Mesothelial cell of epicardium (in vitro differentiated cells): ENCODE measurements at regions not wholly inside any gene's neighbourhood (a gene's known extent, or its start where the extent isn't known, plus 50 kb on each side); places are given as distances from the start of the nearest gene placed in this dataset.
A peak's percentile ranks its signal among the peaks of the same experiment; 100 is the strongest.
"Not testable (repeated sequence)": the region's sequence is repeated elsewhere in the genome, so short reads cannot be mapped to it uniquely, and the experiment has no call there.

ENCODE experiments used
- DNase-seq, 2 experiments: peaks; one replicate each; pipeline ENCODE4 v3.0.0; 2021; ENCODE audit warnings: low spot score in 2 of 2; ENCODE audit not compliant: unreplicated experiment in 2 of 2
- H3K27ac Mint-ChIP-seq: 2 replicates; pipeline ENCODE4 v1.8.0; 2021; ENCODE audit warnings: mixed read lengths
- H3K27me3 Mint-ChIP-seq: 2 replicates; pipeline ENCODE4 v1.8.0; 2021; ENCODE audit warnings: low read depth, mixed read lengths
- H3K36me3 Mint-ChIP-seq: 2 replicates; pipeline ENCODE4 v1.8.0; 2021; ENCODE audit warnings: mixed read lengths
- H3K4me1 Mint-ChIP-seq: 2 replicates; pipeline ENCODE4 v1.8.0; 2021; ENCODE audit warnings: mixed read lengths
- H3K4me3 Mint-ChIP-seq: 2 replicates; pipeline ENCODE4 v1.8.0; 2021; ENCODE audit warnings: mild to moderate bottlenecking, moderate library complexity, mixed read lengths
- H3K9me3 Mint-ChIP-seq: 2 replicates; pipeline ENCODE4 v1.8.0; 2021; ENCODE audit warnings: mixed read lengths
- CTCF ChIP-seq: fragments of 200-600 bp; sonication (generic); IDR thresholded peaks from one replicate; pipeline ENCODE4 v1.5.0; 2021; ENCODE audit warnings: antibody characterized with exemption; ENCODE audit not compliant: unreplicated experiment

- no peak for DNase-seq
- Mint-ChIP-seq H3K4me3 (no peak overlapping the region), H3K27me3 (no peaks in the 10 kb centered on the region), H3K4me1 (peaks cover 8% of the 10 kb centered on the region), H3K9me3 (peaks cover 11% of the 10 kb centered on the region), H3K36me3 (no peaks in the 10 kb centered on the region), H3K27ac (peak overlapping the region; percentile 41)
- no peak for TF ChIP-seq CTCF
Measured at GRCh38 chr3:144491333-144491732, 519.7 kb downstream of the DIPK2A start.

GRCh38 chr3:144494651-144495050 lies 523.0 kb downstream of the DIPK2A start:
- H3K4me3 Mint-ChIP-seq, H3K36me3 Mint-ChIP-seq, DNase-seq, H3K27ac Mint-ChIP-seq, H3K27me3 Mint-ChIP-seq: not testable (repeated sequence)
- H3K4me1 Mint-ChIP-seq, result peaks cover 21% of the 10 kb centered on the region
- H3K9me3 Mint-ChIP-seq, result peaks cover 11% of the 10 kb centered on the region

- no peak overlapping the region for H3K27ac Mint-ChIP-seq
- H3K4me3 Mint-ChIP-seq, result no peak overlapping the region
- H3K9me3 Mint-ChIP-seq, result peaks cover 11% of the 10 kb centered on the region
- no peaks in the 10 kb centered on the region for H3K27me3 Mint-ChIP-seq
- H3K36me3 Mint-ChIP-seq, result no peaks in the 10 kb centered on the region
- no peak for DNase-seq
- H3K4me1 Mint-ChIP-seq, result peaks cover 18% of the 10 kb centered on the region
- no peak for TF ChIP-seq CTCF
Measured at GRCh38 chr3:144496141-144496835, 524.7 kb downstream of the DIPK2A start.

- H3K27me3 Mint-ChIP-seq, result no peaks in the 10 kb centered on the region
- TF ChIP-seq CTCF, result no peak
- peaks cover 21% of the 10 kb centered on the region for H3K4me1 Mint-ChIP-seq
- DNase-seq, result no peak
- H3K36me3 Mint-ChIP-seq, result no peaks in the 10 kb centered on the region
- H3K9me3 Mint-ChIP-seq, result peaks cover 11% of the 10 kb centered on the region
- no peak overlapping the region for H3K27ac Mint-ChIP-seq
- H3K4me3 Mint-ChIP-seq, result no peak overlapping the region
Measured at GRCh38 chr3:144497452-144497851, 525.8 kb downstream of the DIPK2A start.

GRCh38 chr3:144499001-144499930 lies 527.6 kb downstream of the DIPK2A start:
- peaks cover 9% of the 10 kb centered on the region for H3K9me3 Mint-ChIP-seq
- no peak for TF ChIP-seq CTCF
- no peaks in the 10 kb centered on the region for H3K27me3 Mint-ChIP-seq
- peaks cover 24% of the 10 kb centered on the region for H3K4me1 Mint-ChIP-seq
- peak overlapping the region; percentile 59 for H3K27ac Mint-ChIP-seq
- no peak for DNase-seq
- no peak overlapping the region for H3K4me3 Mint-ChIP-seq
- H3K36me3 Mint-ChIP-seq, result no peaks in the 10 kb centered on the region

- no peak for TF ChIP-seq CTCF
- H3K4me1 Mint-ChIP-seq, result peaks cover 24% of the 10 kb centered on the region
- H3K27ac Mint-ChIP-seq, result no peak overlapping the region
- DNase-seq, result no peak
- H3K36me3 Mint-ChIP-seq, result no peaks in the 10 kb centered on the region
- no peaks in the 10 kb centered on the region for H3K27me3 Mint-ChIP-seq
- peaks cover 3% of the 10 kb centered on the region for H3K9me3 Mint-ChIP-seq
- no peak overlapping the region for H3K4me3 Mint-ChIP-seq
Measured at GRCh38 chr3:144501467-144501866, 529.8 kb downstream of the DIPK2A start.
